B cell (primary cell): ENCODE measurements at regions not wholly inside any gene's neighbourhood (a gene's known extent, or its start where the extent isn't known, plus 50 kb on each side); places are given as distances from the start of the nearest gene placed in this dataset.
"Not testable (repeated sequence)": the region's sequence is repeated elsewhere in the genome, so short reads cannot be mapped to it uniquely, and the experiment has no call there.

Experiments
- ATAC-seq: fragments of 200-7000 bp; cut with Tn5 transposase; one replicate; pipeline ENCODE4 v1.10.0; 2021; ENCODE audit warnings: low read depth, mild to moderate bottlenecking, moderate number of reproducible peaks, moderate library complexity
- CTCF ChIA-PET: fragments of 350-600 bp; sonication (Branson Sonifier 250); formaldehyde crosslinking; loops from one replicate; lab custom pipeline; 2021; ENCODE audit warnings: antibody characterized with exemption, inconsistent platforms; lab: Charles Lee
- POLR2A ChIA-PET: fragments of 350-600 bp; sonication (Branson Sonifier 250); formaldehyde crosslinking; loops from one replicate; lab custom pipeline; 2021; ENCODE audit warnings: antibody characterized with exemption; lab: Charles Lee
- DNase-seq: peaks from one replicate; pipeline ENCODE4 v3.0.0; 2013
- H2AFZ ChIP-seq: 2 replicates; pipeline ENCODE4 v1.6.1; 2012; ENCODE audit warnings: mild to moderate bottlenecking, low read depth, low read length; ENCODE audit not compliant: insufficient read depth, poor library complexity, severe bottlenecking
- H3K27ac ChIP-seq, 2 donors: 1 replicate in 1 of 2; 2 replicates in 1 of 2; pipeline ENCODE4 v1.5.1; 2012 to 2013; ENCODE audit warnings: low read length in 2 of 2, mild to moderate bottlenecking in 2 of 2, moderate library complexity in 1 of 2
- H3K27me3 ChIP-seq, 4 experiments: fragments of 200-600 bp in 1 of 4; sonication (generic) in 1 of 4; replicated peaks in 1 of 4; 1 replicate in 2 of 4; 2 replicates in 2 of 4; pipeline versions ENCODE4 v1.6.1 to v1.7.0; 2013 to 2016; ENCODE audit warnings: low read length in 3 of 4, mild to moderate bottlenecking in 2 of 4, mixed read lengths in 1 of 4, moderate library complexity in 1 of 4; ENCODE audit not compliant: insufficient read depth in 4 of 4, control insufficient read depth in 3 of 4; ENCODE audit errors: control extremely low read depth in 1 of 4
- H3K36me3 ChIP-seq, 2 experiments: replicated peaks in 1 of 2; 1 replicate in 1 of 2; 2 replicates in 1 of 2; pipeline versions ENCODE4 v1.6.1 to v1.7.1; 2013; ENCODE audit warnings: low read length in 1 of 2; ENCODE audit not compliant: insufficient read depth in 2 of 2, control insufficient read depth in 1 of 2; ENCODE audit errors: control extremely low read depth in 1 of 2, extremely low read depth in 1 of 2
- H3K4me1 ChIP-seq, 2 donors: fragments of 200-600 bp in 1 of 2; sonication (generic) in 1 of 2; 1 replicate in 1 of 2; 2 replicates in 1 of 2; pipeline versions ENCODE4 v1.5.1 to v1.6.1; 2013 to 2017; ENCODE audit warnings: low read length in 2 of 2; ENCODE audit not compliant: control insufficient read depth in 2 of 2, insufficient read depth in 2 of 2
- H3K4me2 ChIP-seq: replicated peaks from 2 replicates; pipeline ENCODE3; 2012; ENCODE audit warnings: mild to moderate bottlenecking, low read depth, low read length; ENCODE audit not compliant: poor library complexity, severe bottlenecking
- H3K4me3 ChIP-seq, 5 experiments: fragments of 200-600 bp in 1 of 5; sonication (generic) in 1 of 5; 1 replicate in 3 of 5; 2 replicates in 2 of 5; pipeline versions ENCODE4 v1.5.1 to v1.7.0; 2011 to 2016; ENCODE audit warnings: low read length in 4 of 5, mild to moderate bottlenecking in 4 of 5, low read depth in 2 of 5, control low read depth in 1 of 5, moderate library complexity in 1 of 5; ENCODE audit not compliant: insufficient read depth in 1 of 5; ENCODE audit errors: control extremely low read depth in 1 of 5, extremely low read depth in 1 of 5
- H3K79me2 ChIP-seq: fragments of 200-600 bp; sonication (generic); one replicate; pipeline ENCODE4 v1.6.0; 2016; ENCODE audit warnings: low read length; ENCODE audit not compliant: control insufficient read depth, insufficient read depth
- H3K9ac ChIP-seq: fragments of 200-600 bp; sonication (generic); 2 replicates; pipeline ENCODE4 v1.6.1; 2017; ENCODE audit warnings: mild to moderate bottlenecking, low read length, moderate library complexity
- H3K9me3 ChIP-seq, 3 donors: one replicate each; pipeline versions ENCODE4 v1.6.1 to v1.7.1; 2013; ENCODE audit warnings: low read length in 2 of 3; ENCODE audit not compliant: control insufficient read depth in 2 of 3, insufficient read depth in 1 of 3; ENCODE audit errors: control extremely low read depth in 1 of 3
- H4K20me1 ChIP-seq: 2 replicates; pipeline ENCODE4 v1.6.0; 2012; ENCODE audit warnings: mild to moderate bottlenecking, low read length; ENCODE audit not compliant: insufficient read depth, control insufficient read depth, poor library complexity, severe bottlenecking
- H3K27ac Mint-ChIP-seq: one replicate; pipeline ENCODE4 v1.8.0; 2021; ENCODE audit warnings: mixed read lengths
- H3K27me3 Mint-ChIP-seq: one replicate; pipeline ENCODE4 v1.8.0; 2021; ENCODE audit warnings: mixed read lengths
- H3K4me1 Mint-ChIP-seq: one replicate; pipeline ENCODE4 v1.8.0; 2021; ENCODE audit warnings: mixed read lengths
- H3K4me3 Mint-ChIP-seq: one replicate; pipeline ENCODE4 v1.8.0; 2021; ENCODE audit warnings: mixed read lengths
- H3K9me3 Mint-ChIP-seq: one replicate; pipeline ENCODE4 v1.8.0; 2022; ENCODE audit warnings: mixed read lengths; ENCODE audit not compliant: insufficient read depth
- EZH2 ChIP-seq: IDR thresholded peaks from 2 replicates; pipeline ENCODE4 v1.6.1; 2012; ENCODE audit warnings: borderline replicate concordance, low read depth, mild to moderate bottlenecking, moderate library complexity, low read length; ENCODE audit not compliant: insufficient read depth, poor library complexity, severe bottlenecking
- WGBS: methylation state at CpG from one replicate; pipeline ENCODE4 v1.1.5; 2013; ENCODE audit warnings: missing lambda C conversion rate; ENCODE audit not compliant: insufficient coverage; 5-methylcytosine and 5-hydroxymethylcytosine counted together
- intact Hi-C: fragments of 100-400 bp; cut with micrococcal nuclease; formaldehyde crosslinking; loops from one replicate; pipeline ENCODE4 v1.10.0; 2022
- TF ChIP-seq, protein P1 (sequence below): fragments of 200-600 bp; IDR thresholded peaks from one replicate; pipeline ENCODE4 v1.8.0; 2022; ENCODE audit warnings: antibody characterized with exemption, mild to moderate bottlenecking

DNA sequence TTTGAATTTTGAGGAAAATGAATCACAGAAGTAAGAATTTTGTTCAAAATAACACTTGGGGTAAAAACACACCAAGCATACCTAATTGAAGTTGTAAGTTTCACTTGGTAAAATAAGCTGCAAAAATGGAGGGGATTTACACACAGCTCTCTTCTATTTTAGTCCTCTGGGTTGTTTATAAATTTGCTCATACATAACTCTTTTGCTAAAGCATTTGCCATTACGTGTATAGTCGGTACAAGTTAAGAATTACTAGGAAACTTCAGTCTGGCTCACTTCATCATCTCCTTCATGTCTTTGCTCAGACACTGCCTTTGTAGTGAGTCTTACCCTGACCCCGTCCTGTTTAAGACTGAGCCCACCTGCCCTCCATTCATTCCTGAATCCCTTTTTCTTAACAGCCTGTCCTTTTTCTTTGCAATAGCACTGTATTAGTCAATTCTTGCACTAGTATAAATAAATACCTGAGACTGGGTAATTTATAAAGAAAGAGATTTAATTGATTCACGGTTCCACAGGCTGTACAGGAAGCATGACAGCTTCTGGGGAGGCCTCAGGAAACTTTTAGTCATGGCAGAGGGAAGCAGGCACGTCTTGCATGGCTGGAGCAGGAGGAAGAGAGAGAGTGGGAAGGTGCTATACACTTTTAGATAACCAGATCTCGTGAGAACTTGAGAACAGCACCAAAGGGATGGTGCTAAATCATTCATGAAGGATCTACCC lies 451.1 kb downstream of the PCNX1 start:
- ATAC-seq (peak; percentile 53), DNase-seq (peak; percentile 73)
- Histone ChIP-seq H4K20me1 (no peaks in the 10 kb centered on the region), H3K4me2 (peak overlapping the region; percentile 58), H3K4me1 (peaks cover 87 to 93% of the 10 kb centered on the region in 2 donors), H2AFZ (peak overlapping the region; percentile 12), H3K36me3 (peaks cover 0 to 1% of the 10 kb centered on the region in 2 experiments), H3K27ac (peak overlapping the region; percentile 89 to 95), H3K4me3 (peak overlapping the region in 4 of 5 experiments; percentile 3 to 34 (median 10)), H3K79me2 (peaks cover 82% of the 10 kb centered on the region), H3K9me3 (peaks cover 0 to 15% (median 7%) of the 10 kb centered on the region in 3 donors), H3K27me3 (no peaks in the 10 kb centered on the region), H3K9ac (peak overlapping the region; percentile 37)
- TF ChIP-seq EZH2 = no peak
- TF ChIP-seq, protein P1, sequence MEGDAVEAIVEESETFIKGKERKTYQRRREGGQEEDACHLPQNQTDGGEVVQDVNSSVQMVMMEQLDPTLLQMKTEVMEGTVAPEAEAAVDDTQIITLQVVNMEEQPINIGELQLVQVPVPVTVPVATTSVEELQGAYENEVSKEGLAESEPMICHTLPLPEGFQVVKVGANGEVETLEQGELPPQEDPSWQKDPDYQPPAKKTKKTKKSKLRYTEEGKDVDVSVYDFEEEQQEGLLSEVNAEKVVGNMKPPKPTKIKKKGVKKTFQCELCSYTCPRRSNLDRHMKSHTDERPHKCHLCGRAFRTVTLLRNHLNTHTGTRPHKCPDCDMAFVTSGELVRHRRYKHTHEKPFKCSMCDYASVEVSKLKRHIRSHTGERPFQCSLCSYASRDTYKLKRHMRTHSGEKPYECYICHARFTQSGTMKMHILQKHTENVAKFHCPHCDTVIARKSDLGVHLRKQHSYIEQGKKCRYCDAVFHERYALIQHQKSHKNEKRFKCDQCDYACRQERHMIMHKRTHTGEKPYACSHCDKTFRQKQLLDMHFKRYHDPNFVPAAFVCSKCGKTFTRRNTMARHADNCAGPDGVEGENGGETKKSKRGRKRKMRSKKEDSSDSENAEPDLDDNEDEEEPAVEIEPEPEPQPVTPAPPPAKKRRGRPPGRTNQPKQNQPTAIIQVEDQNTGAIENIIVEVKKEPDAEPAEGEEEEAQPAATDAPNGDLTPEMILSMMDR = no peak
- intact Hi-C loops = loop anchor here (1.0 kb wide), 2 partner anchors 38 to 41 kb away; partner anchors contain the start of gene SIPA1L1
- H3K27ac Mint-ChIP-seq = peak overlapping the region; percentile 94
- WGBS = 0% methylated on average over 1 of the region's 6 CpGs
- H3K4me3 Mint-ChIP-seq = peak overlapping the region; percentile 78
- CTCF ChIA-PET = interaction anchor here (0.7 to 3.8 kb wide), 5 partner anchors 17 to 45 kb away, joined by 3 to 16 read pairs (median 4); no protein-coding TSS in a partner anchor
- H3K27me3 Mint-ChIP-seq = no peaks in the 10 kb centered on the region
- H3K4me1 Mint-ChIP-seq = peaks cover 86% of the 10 kb centered on the region
- POLR2A ChIA-PET = interaction anchor here (1.9 kb wide), 1 partner anchor 41 kb away, joined by 8 read pairs; no protein-coding TSS in a partner anchor
- no peaks in the 10 kb centered on the region for H3K9me3 Mint-ChIP-seq

DNA sequence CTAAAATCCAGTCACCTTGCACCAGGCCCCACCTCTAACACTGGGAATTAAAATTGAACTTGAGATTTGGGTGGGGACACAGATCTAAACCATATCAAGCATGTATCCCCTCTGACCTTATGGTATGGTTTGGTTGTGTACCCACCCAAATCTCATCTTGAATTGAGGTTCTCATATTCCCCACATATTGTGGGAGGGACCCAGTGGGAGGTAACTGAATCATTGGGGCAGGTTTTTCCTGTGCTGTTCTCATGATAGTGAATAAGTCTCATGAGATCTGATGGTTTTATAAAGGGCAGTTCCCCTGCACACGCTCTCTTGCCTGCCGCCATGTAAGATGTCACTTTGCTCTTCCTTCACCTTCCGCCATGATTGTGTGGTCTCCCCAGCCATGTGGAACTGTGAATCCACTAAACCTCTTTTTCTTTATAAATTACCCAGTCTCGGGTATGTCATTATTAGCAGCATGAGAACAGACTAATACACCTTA lies 451.7 kb downstream of the PCNX1 start:
- not testable (repeated sequence) for H3K36me3 ChIP-seq, H3K9me3 Mint-ChIP-seq, H4K20me1 ChIP-seq, DNase-seq, H2AFZ ChIP-seq, H3K27me3 Mint-ChIP-seq, H3K27me3 ChIP-seq, ATAC-seq
- Mint-ChIP-seq H3K27ac (peak overlapping the region; percentile 94), H3K4me3 (peak overlapping the region; percentile 78), H3K4me1 (peaks cover 90% of the 10 kb centered on the region)
- Histone ChIP-seq H3K27ac (peak overlapping the region; percentile 89 to 95), H3K4me1 (peaks cover 92 to 95% of the 10 kb centered on the region in 2 donors), H3K79me2 (peaks cover 82% of the 10 kb centered on the region), H3K9ac (peak overlapping the region; percentile 37), H3K4me3 (peak overlapping the region in 2 of 5 experiments; percentile 6 to 38), H3K4me2 (peak overlapping the region; percentile 70), H3K9me3 (peaks cover 0 to 15% (median 7%) of the 10 kb centered on the region in 3 donors)
- POLR2A ChIA-PET = interaction anchor here (0.7 kb wide), 1 partner anchor 33 kb away, joined by 3 read pairs; no protein-coding TSS in a partner anchor
- CTCF ChIA-PET = interaction anchor here (1.2 kb wide), 1 partner anchor 37 kb away, joined by 3 read pairs; no protein-coding TSS in a partner anchor
- WGBS = no CpG with 5 or more reads among the region's 4 CpGs
- intact Hi-C loops = loop anchor here (1.0 kb wide), 2 partner anchors 39 to 40 kb away; partner anchors contain the start of gene SIPA1L1
